ENCODE measurements at regions not wholly inside any gene's neighbourhood (a gene's known extent, or its start where the extent isn't known, plus 50 kb on each side); places are given as distances from the start of the nearest gene placed in this dataset.
"Not testable (repeated sequence)": the region's sequence is repeated elsewhere in the genome, so short reads cannot be mapped to it uniquely, and the experiment has no call there.

GRCh38 chr3:87710028-87710427, 348.8 kb downstream of the CGGBP1 start:
- no peak overlapping the region for H3K27ac ChIP-seq
- no peak for TF ChIP-seq CTCF (IDR thresholded peaks at IDR 0.05)
- DNase-seq (ENCODE audit: low spot score), result no peak
- no peak overlapping the region for H3K4me3 ChIP-seq

- DNase-seq (ENCODE audit: low spot score), result no peak
- TF ChIP-seq CTCF (IDR thresholded peaks at IDR 0.05), result no peak
- Histone ChIP-seq H3K4me3 (no peak overlapping the region), H3K27ac (no peak overlapping the region)
Measured at GRCh38 chr3:87706176-87706575, 352.6 kb downstream of the CGGBP1 start.

- no peak for DNase-seq (ENCODE audit: low spot score)
- H3K27ac ChIP-seq, result no peak overlapping the region
- TF ChIP-seq CTCF (IDR thresholded peaks at IDR 0.05), result no peak
- no peak overlapping the region for H3K4me3 ChIP-seq
Measured at GRCh38 chr3:87702600-87702999, 356.2 kb downstream of the CGGBP1 start.

- H3K27ac ChIP-seq, result no peak overlapping the region
- TF ChIP-seq CTCF (IDR thresholded peaks at IDR 0.05), result no peak
- H3K4me3 ChIP-seq, result no peak overlapping the region
- DNase-seq (ENCODE audit: low spot score), result no peak
Measured at GRCh38 chr3:87696124-87697013, 362.4 kb downstream of the CGGBP1 start.

GRCh38 chr3:87694678-87695077, 364.1 kb downstream of the CGGBP1 start:
- no peak overlapping the region for H3K4me3 ChIP-seq
- no peak for DNase-seq (ENCODE audit: low spot score)

GRCh38 chr3:87691109-87691508, 367.7 kb downstream of the CGGBP1 start:
- Histone ChIP-seq H3K27ac (no peak overlapping the region), H3K4me3 (no peak overlapping the region)
- DNase-seq (ENCODE audit: low spot score), result no peak
- TF ChIP-seq CTCF (IDR thresholded peaks at IDR 0.05), result no peak

More at GRCh38 chr3:87694678-87695077, 364.1 kb downstream of the CGGBP1 start:
- no peak overlapping the region for H3K27ac ChIP-seq
- TF ChIP-seq CTCF (IDR thresholded peaks at IDR 0.05), result no peak

GRCh38 chr3:87678984-87679660, 379.7 kb downstream of the CGGBP1 start:
- DNase-seq (ENCODE audit: low spot score); H3K4me3 ChIP-seq: not testable (repeated sequence)

More at GRCh38 chr3:87678984-87679660, 379.7 kb downstream of the CGGBP1 start:
- H3K27ac ChIP-seq, result not testable (repeated sequence)

Measured in coronary artery (tissue), 2 donors.